GM12872 (cell line): ENCODE measurements at regions not wholly inside any gene's neighbourhood (a gene's known extent, or its start where the extent isn't known, plus 50 kb on each side); places are given as distances from the start of the nearest gene placed in this dataset.

Experiments
- TF ChIP-seq, protein P1 (sequence below): IDR thresholded peaks from 3 replicates; pipeline ENCODE4 v1.5.1; 2011; ENCODE audit warnings: low read depth, mild to moderate bottlenecking, low read length, moderate library complexity; ENCODE audit not compliant: insufficient read depth

DNA sequence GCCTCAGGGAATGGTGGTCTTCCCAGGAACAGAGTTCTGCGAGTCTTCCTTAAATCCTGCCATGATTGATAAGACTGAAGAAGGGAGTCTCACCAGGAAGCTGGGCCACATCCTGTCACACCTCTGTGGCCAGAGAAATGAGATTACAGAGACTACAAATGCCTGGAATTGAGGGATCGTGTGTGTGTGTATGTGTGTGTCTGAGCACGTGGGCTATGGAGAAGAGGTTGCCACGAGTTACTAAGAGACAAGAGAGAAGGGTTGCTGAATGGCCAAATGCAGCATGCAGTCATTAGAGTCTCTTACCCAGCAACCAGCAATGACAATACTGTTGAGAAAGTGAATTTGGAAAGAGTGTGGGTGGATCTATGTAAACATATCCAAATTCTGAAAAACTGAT, 443.1 kb downstream of the MFSD1 start:
- TF ChIP-seq, protein P1, sequence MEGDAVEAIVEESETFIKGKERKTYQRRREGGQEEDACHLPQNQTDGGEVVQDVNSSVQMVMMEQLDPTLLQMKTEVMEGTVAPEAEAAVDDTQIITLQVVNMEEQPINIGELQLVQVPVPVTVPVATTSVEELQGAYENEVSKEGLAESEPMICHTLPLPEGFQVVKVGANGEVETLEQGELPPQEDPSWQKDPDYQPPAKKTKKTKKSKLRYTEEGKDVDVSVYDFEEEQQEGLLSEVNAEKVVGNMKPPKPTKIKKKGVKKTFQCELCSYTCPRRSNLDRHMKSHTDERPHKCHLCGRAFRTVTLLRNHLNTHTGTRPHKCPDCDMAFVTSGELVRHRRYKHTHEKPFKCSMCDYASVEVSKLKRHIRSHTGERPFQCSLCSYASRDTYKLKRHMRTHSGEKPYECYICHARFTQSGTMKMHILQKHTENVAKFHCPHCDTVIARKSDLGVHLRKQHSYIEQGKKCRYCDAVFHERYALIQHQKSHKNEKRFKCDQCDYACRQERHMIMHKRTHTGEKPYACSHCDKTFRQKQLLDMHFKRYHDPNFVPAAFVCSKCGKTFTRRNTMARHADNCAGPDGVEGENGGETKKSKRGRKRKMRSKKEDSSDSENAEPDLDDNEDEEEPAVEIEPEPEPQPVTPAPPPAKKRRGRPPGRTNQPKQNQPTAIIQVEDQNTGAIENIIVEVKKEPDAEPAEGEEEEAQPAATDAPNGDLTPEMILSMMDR = no peak

DNA sequence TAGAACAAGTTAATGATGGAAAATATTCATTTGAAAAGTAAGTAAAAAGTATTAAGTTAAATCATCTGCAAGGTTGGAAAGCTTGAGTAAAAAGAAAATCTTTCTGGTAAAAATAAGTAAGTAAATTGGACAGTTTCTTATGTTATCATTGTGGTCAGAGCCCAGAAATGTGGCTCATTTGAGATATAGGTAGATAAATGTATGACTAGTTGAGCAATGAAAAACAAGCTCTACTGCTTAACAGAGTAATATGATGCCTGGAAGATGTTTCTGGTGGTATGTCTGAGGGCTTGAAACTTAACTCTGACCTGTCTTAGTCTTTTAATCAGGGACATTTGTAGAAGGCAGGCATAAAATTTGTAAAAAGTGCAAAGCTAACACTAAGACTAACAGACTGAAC, 444.0 kb downstream of the MFSD1 start:
- TF ChIP-seq, protein P1 = no peak

DNA sequence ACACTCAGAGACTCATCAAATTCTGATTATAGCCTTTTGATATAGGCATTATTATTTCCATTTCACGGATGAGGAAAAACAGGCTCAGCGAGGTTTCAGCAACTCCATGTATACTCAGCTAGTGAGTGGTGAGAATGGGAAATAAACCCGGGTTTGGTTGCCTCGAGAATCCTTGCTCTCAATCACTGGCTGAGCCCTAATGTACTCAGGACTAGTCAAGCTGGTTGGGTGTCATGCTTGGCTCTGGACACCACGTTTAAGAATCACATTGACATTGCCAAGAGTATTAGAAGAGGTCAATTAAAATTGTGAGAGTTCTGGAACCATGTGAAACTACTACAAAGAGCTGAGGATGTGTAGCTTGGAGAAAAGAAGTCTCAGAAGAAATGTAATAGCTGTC, 444.5 kb downstream of the MFSD1 start:
- TF ChIP-seq, protein P1 = no peak

DNA sequence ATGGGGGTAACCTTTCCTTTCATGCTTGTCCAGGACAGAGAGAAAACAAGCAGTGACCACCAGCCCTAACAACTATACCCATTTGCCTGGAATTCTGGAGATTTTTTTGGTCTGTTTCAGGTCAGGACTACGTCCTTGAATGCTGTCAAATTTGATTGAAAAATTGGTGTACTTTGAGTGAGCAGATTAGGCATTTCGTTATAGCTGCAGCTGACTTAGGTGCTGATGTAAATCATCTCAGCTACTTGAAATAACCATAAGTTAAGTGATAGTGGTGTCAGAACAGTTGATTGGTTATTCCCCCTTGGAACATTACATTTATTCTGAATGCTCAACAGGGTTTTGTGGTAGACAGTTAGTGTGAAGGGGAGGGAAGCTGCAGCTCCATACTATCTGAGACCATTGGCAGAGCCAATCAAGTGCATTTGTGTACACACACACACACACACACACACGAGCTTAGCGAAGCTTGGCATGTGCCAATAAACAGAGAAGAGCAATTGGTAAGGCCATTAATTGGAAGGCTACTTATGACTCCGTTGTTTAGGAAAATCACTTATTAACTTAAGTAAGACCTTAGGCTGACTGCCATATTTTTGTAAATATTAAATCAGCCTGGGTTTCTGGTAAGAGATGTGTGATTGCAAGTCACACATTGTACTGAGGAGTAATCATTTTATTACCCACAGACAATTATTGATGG, 447.8 kb downstream of the MFSD1 start:
- TF ChIP-seq, protein P1 = no peak

DNA sequence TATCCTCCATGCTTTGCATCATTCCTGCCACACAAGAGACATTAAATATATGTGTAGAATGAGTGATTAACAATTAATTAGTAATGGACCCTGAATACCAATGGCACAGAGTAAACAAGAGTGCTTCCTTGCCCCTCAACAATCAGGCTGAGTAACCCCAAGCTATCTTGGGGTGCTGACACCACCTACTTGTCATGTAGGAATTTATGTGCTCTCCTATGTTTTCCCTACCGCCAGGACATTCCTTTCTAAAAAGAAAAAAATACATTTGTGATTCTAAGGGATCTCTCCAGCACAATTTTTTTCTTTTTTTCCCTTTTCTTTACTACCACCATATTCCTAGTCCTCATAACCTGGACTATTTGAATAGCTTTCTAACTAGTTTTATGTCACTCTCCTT, 449.1 kb downstream of the MFSD1 start:
- TF ChIP-seq, protein P1 = no peak

DNA sequence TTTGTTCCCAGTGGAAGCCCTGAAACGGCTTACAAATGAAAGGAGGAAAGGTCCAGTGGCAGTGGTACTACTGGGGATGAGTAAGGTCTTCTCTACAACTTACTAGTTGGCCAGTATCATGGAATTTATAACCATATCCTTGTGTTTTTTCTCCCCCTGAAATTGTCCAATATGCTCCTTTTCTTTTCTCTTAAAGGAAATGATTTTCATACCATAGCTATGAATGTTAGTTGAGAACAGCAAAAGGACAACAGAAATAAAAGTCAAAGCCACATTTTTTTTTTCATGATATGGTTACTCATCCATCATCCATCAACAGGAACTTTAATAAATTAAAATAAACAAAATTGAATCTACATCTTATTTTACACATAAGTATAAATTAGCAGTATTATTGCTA, 450.4 kb downstream of the MFSD1 start:
- TF ChIP-seq, protein P1 = no peak

DNA sequence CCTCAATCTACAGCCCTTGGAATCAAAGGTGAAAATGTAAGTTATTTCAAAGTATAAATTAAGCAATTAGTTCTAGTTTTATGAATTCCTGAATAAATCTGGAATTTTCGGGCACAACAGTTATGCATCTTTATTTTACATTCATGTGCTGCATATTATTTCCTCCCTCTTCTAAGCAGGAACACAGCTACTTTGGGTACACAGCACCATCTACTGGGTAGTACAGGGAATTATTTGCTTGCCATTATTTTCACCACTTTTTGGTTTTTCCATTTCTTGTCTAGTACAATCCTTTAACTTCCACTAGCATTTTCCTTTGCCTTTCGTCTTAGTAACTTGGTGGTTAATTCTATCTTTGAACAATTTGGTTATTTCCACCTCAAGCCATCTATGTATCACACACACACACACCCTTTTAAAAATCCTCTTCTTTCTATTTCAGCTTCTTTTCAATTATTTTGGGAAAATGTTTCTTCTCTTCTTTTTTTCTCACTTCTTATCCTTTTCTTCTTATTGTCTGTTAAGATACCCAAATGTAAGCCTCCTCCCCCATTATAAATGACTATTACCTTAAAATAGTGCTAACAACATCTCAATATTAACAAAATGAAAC, 451.0 kb downstream of the MFSD1 start:
- TF ChIP-seq, protein P1 = peak; percentile 52; the same call in 2 of the 3 replicates
